ENCODE measurements at regions not wholly inside any gene's neighbourhood (a gene's known extent, or its start where the extent isn't known, plus 50 kb on each side); places are given as distances from the start of the nearest gene placed in this dataset.
"Not testable (repeated sequence)": the region's sequence is repeated elsewhere in the genome, so short reads cannot be mapped to it uniquely, and the experiment has no call there.

- TF ChIP-seq CTCF (IDR thresholded peaks at IDR 0.05; ENCODE audit: low read depth, low read length), result no peak
- no peak for DNase-seq (ENCODE audit: low read depth in 2 of 2)
- no peak overlapping the region for H3K4me3 ChIP-seq (replicated peaks in 1 of 2; ENCODE audit: low read depth in 2 of 2, low read length in 2 of 2)
Measured at GRCh38 chr4:104344342-104344980, 150.2 kb downstream of the CXXC4 start.

GRCh38 chr4:104334410-104334809 is 160.3 kb downstream of the CXXC4 start:
- no peak overlapping the region for H3K4me3 ChIP-seq (replicated peaks in 1 of 2; ENCODE audit: low read depth in 2 of 2, low read length in 2 of 2)
- DNase-seq (ENCODE audit: low read depth in 2 of 2), result no peak
- TF ChIP-seq CTCF (IDR thresholded peaks at IDR 0.05; ENCODE audit: low read depth, low read length), result no peak

GRCh38 chr4:104330125-104330905 is 164.4 kb downstream of the CXXC4 start:
- H3K4me3 ChIP-seq (replicated peaks in 1 of 2; ENCODE audit: low read depth in 2 of 2, low read length in 2 of 2), result no peak overlapping the region
- no peak for DNase-seq (ENCODE audit: low read depth in 2 of 2)
- TF ChIP-seq CTCF (IDR thresholded peaks at IDR 0.05; ENCODE audit: low read depth, low read length), result no peak

- H3K4me3 ChIP-seq (replicated peaks in 1 of 2; ENCODE audit: low read depth in 2 of 2, low read length in 2 of 2); DNase-seq (ENCODE audit: low read depth in 2 of 2): not testable (repeated sequence)
Measured at GRCh38 chr4:104326991-104327694, 167.6 kb downstream of the CXXC4 start.

GRCh38 chr4:104302731-104303130 is 192.0 kb downstream of the CXXC4 start:
- no peak for DNase-seq (ENCODE audit: low read depth in 2 of 2)
- no peak overlapping the region for H3K4me3 ChIP-seq (replicated peaks in 1 of 2; ENCODE audit: low read depth in 2 of 2, low read length in 2 of 2)
- TF ChIP-seq CTCF (IDR thresholded peaks at IDR 0.05; ENCODE audit: low read depth, low read length), result no peak

- no peak for TF ChIP-seq CTCF (IDR thresholded peaks at IDR 0.05; ENCODE audit: low read depth, low read length)
- no peak overlapping the region for H3K4me3 ChIP-seq (replicated peaks in 1 of 2; ENCODE audit: low read depth in 2 of 2, low read length in 2 of 2)
- DNase-seq (ENCODE audit: low read depth in 2 of 2), result no peak
Measured at GRCh38 chr4:104294811-104295210, 199.9 kb downstream of the CXXC4 start.

GRCh38 chr4:104286867-104287266 is 207.8 kb downstream of the CXXC4 start:
- no peak for TF ChIP-seq CTCF (IDR thresholded peaks at IDR 0.05; ENCODE audit: low read depth, low read length)
- DNase-seq (ENCODE audit: low read depth in 2 of 2), result no peak
- H3K4me3 ChIP-seq (replicated peaks in 1 of 2; ENCODE audit: low read depth in 2 of 2, low read length in 2 of 2), result no peak overlapping the region

Measured in cardiac fibroblast (primary cell).